ENCODE measurements at regions not wholly inside any gene's neighbourhood (a gene's known extent, or its start where the extent isn't known, plus 50 kb on each side); places are given as distances from the start of the nearest gene placed in this dataset.
"Not testable (repeated sequence)": the region's sequence is repeated elsewhere in the genome, so short reads cannot be mapped to it uniquely, and the experiment has no call there.

DNA sequence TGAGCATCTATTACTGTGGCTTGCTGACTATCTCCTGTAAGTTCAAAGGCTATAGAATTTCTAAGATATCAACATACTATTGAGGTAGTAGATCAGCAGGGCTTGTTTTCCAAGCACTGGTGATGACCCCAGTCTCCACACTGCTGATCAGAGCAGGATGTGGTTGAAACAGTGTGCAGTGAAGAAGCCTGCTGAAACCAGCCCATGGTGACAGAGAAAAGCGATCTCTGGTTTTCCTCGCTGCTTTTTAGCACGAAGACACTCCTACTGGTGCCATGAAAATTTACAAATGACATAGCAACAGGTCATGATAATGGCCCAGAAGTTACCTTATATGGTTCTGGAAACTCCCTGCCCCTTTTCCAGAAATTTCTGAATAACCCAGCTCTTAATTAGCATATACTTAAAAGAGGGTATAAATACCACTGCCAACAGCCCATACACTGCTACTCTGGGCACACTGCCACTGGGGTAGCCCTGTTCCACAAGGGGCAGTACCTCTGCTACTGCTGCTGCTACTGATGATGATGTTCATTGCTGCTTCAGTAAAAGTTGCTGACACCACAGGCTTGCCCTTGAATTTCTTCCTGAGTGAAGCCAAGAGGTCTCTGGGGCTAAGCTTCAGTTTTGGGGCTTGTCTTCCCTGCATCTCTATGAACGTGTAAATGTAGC, 1689.5 kb upstream of the PCDH10 start:
- no peak for DNase-seq (ENCODE audit: low read depth)

DNA sequence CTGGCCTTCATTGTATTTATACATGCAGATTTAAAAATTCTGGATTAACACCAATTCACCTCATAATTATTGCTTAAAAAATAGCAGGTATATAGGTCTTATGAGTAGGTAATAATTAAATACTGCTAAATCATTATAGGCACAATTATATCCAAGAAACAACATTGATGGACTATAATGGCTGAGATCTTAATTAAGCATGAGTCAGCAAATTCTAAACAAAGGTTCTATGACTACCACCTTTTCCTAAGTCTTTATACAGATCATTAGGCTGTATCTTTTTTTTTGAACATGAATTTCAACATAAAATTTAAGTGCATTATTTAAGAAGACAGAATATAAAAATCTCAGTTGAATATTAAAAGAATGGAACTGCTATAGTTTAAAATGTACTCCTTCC, 1678.7 kb upstream of the PCDH10 start:
- DNase-seq (ENCODE audit: low read depth) = no peak

DNA sequence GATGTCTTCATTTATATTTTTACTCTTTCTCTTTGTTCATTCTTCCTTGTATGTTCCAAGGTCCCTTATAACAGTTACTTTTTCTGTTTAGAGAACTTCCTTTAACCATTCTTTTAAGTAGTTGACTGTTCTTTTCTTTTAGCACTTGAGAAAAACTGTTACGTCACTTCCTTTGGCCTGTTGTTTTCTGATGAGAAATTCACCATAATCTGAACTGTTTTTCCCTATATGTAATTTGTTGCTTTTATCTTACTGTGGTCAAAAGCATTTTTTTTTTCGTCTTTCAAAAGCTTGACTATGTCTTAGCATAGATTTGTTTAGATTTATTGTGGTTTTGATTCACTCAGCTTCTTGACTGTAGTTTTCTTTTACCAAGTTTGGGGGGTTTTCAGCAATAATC, 1660.3 kb upstream of the PCDH10 start:
- DNase-seq (ENCODE audit: low read depth) = no peak

DNA sequence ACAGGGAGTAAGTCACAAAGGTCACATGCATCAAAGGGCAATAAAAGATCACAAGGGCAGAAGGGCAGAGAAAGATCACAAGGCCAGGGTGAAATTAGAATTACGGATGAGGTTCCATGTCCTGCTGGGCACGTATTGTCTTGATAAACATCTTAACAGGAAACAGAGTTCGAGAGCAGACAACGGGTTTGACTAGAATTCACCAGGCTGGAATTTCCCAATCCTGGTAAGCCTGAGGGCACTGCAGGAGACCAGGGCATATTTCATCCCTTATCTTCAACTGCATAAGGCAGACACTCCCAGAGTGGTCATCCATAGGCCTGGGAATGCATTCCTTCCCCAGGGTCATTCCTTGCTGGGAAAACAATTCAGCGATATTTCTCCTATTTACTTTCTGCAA, 1652.9 kb upstream of the PCDH10 start:
- not testable (repeated sequence) for DNase-seq (ENCODE audit: low read depth)

DNA sequence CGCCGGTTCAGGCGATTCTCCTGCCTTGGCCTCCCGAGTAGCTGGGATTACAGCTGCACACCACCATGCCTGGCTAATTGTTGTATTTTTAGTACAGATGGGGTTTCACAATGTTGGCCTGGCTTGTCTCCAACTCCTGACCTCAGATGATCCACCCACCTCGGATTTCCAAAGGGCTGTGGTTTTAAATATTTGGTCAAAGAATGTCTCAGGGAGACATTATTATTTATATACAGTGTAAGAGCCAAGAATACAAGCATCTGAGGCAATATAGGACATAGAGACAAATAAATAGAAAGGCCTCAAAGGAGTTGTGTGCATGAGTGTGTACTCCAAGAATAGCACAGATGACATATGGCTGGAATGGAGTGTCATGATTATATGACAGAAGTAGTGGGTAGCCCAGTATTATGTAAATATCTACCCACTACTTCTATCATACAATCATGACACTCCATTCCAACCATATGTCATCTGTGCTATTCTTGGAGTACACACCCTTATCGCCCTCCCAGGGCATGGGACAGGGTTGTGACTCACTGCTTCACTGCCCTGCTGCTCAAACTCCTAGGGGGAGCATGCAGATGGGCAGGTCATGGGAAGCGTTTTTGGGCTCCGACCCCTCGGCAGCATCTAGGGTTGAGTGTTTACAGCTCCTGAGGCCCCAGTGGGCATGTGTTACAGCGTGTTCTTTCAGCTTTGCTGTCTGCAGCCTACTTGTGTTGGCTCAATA, 1649.8 kb upstream of the PCDH10 start:
- peak; percentile 8 for DNase-seq (ENCODE audit: low read depth)

DNA sequence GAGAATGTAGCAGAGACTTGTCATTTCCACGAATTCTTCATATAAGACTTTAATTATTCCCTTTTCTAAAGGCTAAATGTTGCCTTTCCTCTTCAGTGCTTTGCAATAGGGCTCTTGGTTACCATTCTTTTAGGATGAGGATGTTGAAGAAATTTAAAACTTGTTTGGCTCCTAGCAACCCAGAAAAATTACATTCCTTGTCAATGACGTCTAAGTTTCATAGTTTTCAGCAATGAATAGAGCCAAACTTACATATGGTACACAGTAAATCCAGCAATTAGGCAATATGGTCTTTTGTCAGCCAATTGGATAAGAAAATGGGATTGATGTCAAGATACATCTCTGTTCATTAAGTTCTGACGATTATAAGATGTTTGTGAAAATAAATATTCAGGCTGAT, 1639.6 kb upstream of the PCDH10 start:
- no peak for DNase-seq (ENCODE audit: low read depth)

DNA sequence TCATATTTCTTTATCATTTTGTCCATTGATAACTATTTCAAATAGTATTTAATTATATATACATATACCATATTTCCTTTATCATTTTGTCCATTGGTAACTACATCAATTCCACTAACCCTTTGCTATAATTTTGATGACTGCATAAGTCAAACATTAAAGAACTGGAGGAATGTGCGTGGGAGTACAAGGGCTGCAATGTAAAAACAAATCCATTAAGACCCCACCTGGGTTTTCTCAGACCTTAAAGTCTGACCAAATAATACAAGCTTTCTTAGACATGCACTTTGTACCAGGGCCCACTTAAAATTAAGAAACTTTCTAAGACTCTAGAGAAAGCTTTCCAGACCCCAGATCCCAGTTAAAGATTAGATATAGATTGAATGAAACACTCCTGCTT, 1622.4 kb upstream of the PCDH10 start:
- DNase-seq (ENCODE audit: low read depth) = no peak

DNA sequence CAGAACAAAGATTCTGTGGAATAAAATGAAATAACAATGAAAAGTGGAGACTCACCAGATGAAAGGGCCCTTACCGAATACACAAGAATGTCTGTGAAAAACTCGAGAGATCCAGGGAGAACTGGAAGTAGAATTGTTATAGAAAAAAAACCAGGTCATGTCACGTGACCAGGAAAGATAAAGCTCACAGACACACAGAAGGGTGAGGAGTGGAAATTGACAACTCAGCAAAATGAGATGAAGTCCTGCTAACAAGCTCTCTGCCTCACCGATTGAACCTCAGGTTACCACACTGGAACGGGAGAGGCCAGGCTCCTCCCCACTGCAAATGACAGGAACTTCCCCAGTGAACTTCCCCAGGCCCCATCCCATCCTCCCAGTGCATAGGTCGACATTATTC, 1618.0 kb upstream of the PCDH10 start:
- DNase-seq (ENCODE audit: low read depth) = no peak

DNA sequence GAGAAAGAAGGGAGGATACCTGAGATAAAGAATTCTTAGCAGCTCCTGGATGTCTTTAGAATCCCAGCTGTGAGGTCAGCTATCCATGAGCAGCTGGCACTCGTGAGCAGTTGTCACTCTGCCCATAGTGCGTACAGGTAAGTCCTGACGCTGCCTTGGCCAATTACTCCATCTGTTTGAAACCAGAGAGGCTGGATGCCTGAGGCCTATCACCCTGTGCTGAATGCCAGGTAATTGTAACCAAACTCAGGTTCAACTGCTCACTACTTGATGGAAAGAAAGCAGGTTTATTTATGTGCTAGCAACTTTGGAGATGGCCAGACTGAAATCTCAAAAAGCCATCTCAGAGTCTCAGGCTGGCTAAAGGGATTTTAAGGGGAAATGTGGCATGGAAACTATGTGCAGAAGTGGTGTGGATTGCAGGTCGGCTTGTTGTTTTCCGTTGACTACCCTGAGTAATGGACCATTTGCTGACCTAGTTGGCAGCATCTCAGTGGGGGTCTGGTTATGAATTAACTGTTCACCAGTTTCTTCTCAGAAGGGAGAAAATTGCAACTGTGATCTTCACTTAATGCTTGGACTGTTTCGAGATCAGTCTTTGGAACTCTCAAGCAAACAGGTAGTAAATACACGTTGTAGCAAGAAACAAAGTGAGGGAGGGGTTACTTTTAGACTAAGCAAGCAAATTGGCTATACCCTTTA, 1614.0 kb upstream of the PCDH10 start:
- DNase-seq (ENCODE audit: low read depth) = no peak

DNA sequence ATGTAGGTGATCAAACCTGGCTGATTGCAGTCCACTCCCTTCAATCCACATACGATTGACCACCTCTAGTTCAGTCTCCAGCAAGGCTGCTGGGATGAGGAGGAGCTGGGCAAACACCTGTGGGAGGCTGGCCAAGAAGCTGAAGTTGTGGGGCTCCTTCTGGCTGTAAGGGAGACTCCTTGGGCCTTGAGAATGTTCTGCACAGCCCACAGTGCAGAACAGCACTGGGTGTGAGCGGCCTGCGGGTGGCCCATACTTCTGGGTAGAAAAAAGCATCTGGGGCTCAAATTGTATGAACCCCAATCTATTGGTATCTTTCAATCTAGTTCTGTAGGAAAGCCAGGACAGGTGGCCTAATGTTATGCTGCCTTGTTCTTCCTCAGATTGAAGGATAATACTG, 1608.8 kb upstream of the PCDH10 start:
- DNase-seq (ENCODE audit: low read depth) = no peak

DNA sequence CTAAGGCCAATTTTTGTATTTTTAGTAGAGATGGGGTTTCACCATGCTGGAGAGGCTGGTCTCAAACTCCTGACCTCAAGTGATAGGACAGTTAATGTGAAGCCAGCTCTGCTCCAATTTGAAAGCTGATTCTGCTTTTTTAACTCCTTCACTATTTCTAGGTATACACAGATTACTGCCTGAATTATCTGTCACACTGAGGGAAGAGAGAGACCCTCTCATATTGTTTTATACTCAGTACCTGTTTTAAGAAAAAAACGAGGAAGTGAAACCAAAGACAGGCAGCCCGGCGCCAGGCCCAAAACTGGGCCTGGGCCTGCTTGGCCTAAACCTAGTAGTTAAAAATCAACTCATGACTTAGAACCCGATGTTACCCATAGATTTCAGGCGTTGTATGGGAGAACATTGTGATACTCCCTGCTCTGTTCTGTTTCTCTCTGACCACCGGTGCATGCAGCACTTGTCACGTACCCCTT, 1601.5 kb upstream of the PCDH10 start:
- DNase-seq (ENCODE audit: low read depth) = no peak

DNA sequence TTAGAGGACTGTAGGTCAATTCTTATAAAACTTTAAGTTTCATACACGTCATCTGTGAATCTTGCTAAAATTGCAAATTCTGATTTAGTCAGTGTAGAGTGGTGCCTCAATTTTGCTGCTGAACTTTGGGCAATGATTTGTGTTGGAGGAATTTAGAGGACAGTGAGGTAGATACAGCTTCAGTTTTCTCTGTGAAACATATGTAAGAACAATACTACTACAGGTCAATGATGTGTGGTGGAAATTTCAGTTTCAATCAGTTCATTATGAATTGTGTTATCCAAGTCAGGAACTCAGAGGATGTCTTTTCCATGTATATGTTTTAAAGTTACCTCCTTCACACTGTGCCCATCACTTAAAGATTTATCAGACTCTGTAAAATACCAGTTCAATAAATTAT, 1597.8 kb upstream of the PCDH10 start:
- DNase-seq (ENCODE audit: low read depth) = no peak

DNA sequence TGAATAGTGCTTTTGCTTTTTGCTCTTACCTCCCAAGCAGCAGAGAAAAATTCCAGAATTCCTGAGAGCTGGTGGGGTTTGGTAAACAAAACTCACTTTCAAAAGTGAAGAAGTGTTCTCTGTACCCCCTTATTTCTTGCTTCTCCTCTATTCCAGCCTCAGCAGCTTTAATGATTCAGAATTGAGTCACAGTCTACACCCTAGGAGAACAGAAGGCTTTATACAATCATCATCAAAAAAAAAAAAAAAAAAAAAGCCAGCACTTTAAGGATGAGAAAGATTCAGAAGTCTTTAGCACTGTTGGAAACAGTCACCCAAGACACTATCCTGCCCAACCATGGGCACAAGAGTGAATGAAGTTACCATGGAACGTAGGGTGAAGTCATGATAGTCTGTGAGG, 1583.1 kb upstream of the PCDH10 start:
- no peak for DNase-seq (ENCODE audit: low read depth)

DNA sequence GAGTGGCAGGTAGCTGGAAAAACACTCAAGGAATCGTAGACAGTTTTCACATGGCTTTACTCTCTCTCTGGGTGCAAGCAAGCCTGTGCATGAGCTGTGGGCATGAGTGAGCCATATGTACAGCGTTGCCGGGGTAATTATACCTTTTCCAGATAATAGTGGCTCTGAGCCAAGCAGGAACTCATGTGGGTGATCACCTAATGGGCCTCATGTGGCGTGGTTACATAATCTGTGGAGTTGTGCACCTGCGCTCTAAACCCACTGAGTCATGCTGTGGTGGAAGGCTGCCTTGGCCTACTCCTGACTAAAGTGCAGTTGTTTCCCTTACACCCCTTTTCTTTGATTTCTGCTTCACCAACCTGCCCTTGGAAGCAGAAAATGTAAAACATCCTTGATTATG, 1564.5 kb upstream of the PCDH10 start:
- DNase-seq (ENCODE audit: low read depth) = no peak

DNA sequence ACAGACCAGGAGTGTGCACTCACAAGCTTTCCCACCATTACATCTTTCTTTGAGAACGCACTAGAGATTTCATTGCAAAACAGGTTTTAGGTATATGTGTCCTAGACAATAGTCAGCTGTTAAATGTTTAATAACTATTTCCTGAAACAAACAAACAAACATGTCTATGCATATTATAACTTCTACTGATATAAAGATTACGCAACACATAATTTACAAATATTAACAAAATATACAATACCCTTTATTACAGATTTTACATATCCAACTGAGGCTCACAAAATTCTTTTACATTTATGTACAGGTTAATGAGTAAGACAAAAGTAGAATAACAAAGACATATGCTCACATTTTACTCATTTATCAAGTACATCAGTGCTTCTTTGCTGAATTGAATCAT, 1554.0 kb upstream of the PCDH10 start:
- DNase-seq (ENCODE audit: low read depth) = no peak

DNA sequence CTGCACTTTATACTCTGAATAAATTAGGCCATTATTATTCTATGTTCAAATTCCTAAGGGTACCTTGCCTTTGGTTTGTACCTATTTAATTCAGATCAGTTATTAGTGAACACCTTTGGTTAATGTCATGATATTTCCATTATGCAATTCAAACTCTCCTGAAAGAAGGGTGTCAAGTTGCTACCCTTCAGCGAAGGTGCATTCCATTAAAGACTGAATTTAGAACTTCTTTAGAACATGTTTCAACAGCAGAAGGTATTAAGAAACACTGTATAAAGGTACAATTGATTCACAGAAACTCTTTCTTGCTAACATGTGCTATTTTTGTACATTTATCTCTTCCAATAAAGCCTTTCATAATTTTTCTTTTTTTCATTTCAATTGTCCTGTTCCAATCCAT, 1545.4 kb upstream of the PCDH10 start:
- DNase-seq (ENCODE audit: low read depth) = no peak

DNA sequence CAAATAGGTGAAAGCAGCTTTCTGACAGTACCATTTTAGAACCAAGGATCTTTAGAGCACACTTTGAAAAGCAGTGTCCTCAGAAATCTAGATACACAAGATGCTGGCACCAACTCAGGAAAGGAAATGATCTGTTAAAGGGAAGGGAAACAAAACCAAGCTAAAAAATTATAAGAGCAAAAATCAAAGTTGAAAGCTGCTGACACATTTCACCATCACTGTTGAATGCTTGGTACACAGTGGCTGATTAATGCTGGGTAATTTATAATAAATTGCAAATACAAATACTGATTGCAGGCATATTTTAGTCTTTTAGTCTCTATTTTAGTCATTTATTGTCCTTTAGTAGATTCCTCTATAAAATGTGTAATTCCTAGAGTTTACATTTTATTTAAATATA, 1540.1 kb upstream of the PCDH10 start:
- no peak for DNase-seq (ENCODE audit: low read depth)

DNA sequence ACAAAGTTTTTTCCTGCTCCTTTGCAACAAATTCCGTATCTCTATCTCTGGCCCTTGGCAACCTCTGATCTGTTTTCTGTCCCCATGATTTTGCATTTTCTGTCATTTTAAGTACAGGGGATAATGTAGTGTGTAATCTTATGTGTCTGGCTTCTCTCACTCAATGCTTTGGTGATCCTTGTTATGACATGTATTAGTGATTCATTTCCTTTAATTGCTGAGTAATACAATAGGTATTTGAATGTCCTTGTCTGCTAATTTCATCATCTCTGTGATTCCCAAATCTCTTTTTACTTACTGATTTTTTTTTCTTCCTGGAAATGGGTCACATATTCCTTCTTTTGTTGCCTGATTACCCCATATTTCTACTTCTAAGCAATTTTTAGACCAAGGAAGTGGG, 1538.6 kb upstream of the PCDH10 start:
- not testable (repeated sequence) for DNase-seq (ENCODE audit: low read depth)

DNA sequence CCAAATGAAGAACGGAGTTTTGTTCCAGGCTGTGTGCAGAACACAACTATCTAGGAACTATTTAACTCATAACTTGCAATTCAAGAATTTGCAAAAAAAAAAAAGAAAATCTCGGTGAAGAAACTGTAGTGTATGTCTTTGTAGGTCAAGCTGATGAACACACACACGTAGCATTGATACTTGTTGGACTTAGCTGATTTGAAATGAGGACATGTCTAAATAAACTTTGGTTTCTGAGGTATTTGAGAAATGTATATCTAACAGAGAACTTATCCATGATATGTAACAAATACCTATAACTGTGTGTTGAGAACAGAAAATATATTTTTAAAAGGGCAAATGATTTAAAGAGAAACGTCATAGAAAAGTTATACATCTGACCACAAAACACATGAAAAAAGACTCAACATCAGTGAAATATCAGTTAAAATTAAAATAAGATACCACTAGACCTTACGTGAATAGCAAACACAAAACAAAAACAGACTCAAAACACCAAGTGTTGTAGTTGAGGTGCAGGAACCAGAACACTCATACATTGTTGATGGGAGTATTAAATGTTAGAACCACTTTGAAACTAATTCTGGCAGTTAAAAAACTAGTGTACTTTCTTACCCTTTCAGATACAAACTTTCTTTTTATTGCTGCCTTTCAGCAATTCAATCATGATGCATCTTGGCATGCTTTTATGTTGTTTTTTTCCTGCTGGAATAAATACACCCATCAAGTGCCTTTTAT, 1535.8 kb upstream of the PCDH10 start:
- no peak for DNase-seq (ENCODE audit: low read depth)

DNA sequence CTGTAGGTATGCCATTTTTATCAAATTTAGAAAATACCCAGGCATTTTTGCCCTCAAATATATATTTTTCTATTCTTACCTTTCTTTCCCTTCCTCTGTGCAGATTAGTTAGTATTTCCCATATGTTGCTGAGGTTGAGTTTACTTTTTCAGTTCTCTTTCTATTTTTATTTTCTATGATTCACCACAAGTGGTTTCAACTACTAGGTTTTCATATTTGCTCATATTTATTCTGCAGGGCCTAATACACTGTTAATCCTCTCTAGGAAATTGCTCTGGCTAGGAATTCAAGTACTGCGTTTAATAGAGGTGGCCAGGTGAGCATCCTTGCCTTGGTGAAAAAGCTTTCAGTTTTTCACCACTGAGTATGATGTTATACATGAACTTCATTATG, 1535.3 kb upstream of the PCDH10 start:
- no peak for DNase-seq (ENCODE audit: low read depth)

DNA sequence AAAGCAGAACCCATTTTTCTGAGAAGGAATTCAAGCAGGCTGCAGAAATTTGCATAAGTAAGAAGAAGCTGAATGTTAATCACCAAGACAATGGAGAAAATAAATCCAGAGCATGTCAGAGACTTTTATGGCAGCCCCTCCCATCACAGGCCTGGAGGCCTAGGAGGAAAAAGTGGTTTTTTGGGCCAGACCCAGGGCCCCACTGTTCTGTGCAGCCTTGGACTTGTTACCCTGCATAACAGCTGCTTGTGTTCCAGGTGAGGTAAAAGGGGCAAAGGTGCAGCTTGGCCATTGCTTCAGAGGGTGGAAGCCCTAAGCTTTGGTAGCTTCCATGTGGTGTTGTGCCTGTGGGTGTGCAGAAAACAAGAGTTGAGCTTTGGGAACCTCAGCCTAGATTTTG, 1516.2 kb upstream of the PCDH10 start:
- DNase-seq (ENCODE audit: low read depth) = no peak

DNA sequence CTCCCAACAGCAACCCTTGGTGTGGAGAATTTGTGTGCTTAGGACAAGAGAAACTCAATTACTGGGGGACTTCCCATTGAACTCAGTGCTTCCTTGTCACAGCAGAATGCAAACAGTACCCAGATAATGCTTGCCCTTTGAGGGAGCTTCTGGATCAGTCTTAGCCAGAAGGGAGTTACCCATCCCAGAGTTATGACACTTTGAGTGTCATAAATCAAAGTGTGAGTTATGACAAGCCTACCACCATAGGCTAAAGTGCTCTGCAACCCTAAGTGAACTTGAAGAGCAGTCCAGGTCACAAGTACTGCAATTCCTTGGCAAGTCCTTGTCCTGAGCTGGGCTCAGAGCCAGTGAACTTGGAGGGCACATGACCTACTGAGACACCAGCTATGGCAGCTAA, 1513.9 kb upstream of the PCDH10 start:
- no peak for DNase-seq (ENCODE audit: low read depth)
